GM10266 (cell line): ENCODE measurements at regions not wholly inside any gene's neighbourhood (a gene's known extent, or its start where the extent isn't known, plus 50 kb on each side); places are given as distances from the start of the nearest gene placed in this dataset.

ENCODE experiments used
- DNase-seq: peaks from one replicate; pipeline ENCODE4 v3.0.0; 2012; ENCODE audit errors: extremely low spot score
- TF ChIP-seq, protein P1 (sequence below): IDR thresholded peaks from 2 replicates; pipeline ENCODE4 v1.5.1; 2012; ENCODE audit warnings: mild to moderate bottlenecking, low read depth; ENCODE audit not compliant: control insufficient read depth, insufficient read depth; ENCODE audit errors: missing control alignments

DNA sequence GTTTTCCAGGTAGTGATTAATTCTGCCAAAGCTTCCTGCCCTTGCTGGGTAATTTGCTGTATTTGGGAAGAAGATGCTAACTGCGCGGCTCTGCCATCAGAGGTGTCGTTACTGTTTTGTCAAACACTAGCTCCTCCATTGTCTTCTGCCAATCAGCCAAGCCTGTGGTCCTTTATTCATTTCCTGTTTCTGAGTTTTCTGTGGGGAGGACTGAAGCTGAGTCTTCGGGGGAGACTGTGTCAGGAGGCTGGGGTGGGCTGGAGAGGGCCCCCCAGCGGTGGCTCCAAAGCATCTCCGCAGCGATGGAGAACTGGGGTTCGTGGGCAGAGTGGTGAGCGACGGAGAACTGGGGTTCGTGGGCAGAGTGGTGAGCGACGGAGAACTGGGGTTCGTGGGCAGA lies 322.9 kb upstream of the B3GAT1 start:
- DNase-seq, result no peak
- TF ChIP-seq, protein P1, sequence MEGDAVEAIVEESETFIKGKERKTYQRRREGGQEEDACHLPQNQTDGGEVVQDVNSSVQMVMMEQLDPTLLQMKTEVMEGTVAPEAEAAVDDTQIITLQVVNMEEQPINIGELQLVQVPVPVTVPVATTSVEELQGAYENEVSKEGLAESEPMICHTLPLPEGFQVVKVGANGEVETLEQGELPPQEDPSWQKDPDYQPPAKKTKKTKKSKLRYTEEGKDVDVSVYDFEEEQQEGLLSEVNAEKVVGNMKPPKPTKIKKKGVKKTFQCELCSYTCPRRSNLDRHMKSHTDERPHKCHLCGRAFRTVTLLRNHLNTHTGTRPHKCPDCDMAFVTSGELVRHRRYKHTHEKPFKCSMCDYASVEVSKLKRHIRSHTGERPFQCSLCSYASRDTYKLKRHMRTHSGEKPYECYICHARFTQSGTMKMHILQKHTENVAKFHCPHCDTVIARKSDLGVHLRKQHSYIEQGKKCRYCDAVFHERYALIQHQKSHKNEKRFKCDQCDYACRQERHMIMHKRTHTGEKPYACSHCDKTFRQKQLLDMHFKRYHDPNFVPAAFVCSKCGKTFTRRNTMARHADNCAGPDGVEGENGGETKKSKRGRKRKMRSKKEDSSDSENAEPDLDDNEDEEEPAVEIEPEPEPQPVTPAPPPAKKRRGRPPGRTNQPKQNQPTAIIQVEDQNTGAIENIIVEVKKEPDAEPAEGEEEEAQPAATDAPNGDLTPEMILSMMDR, result no peak

DNA sequence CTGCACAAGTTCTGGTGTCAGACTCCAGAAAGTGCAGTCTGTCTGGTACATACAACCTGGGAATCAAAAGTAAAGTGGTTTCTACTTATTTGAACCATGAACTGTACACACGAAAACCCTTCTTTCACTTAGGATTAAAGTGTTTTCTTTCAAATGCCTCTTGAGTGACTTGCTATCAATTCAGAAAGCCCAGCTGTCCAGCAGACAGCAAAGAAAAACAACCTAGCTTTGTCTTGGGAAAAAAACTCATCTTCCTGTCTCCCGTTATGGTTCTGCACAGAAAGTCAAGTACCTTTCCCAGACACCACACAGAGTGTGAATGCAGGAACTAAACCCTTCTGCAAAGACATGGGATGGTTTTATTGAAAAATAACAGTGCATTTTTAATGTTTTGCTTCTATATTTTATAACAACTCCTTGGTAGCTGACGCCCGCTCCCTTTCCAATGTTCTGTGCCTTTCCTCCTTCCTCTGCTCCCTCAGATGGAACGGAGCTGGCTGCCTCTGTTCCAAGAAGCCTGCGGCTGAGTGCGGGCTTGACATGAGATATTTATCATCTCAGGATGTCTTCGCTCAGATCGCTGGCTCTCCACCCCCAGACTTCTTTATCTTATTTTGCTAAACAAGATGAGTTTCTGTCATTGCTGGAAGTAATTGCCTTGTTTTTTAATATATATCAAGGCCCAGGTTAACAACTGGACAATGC lies 322.3 kb upstream of the B3GAT1 start:
- TF ChIP-seq, protein P1, result no peak
- DNase-seq, result no peak

DNA sequence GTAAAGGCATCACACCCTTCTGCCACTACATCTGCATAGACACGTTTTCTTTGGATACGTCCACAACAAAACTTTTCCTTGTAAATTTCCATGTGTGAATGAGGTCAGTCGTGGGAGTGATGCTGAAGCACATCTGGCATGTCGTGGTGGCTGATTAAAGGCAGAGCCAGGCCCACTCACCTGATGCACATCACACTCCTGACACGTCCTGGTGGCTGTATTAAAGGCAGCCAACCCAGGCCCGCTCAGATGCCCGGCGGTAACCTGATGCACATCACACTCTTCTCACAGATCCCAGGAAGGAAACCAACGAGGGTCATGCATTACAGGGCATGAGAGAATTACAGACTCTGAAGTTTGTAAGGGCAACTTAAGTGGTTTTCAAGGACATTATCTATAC lies 321.6 kb upstream of the B3GAT1 start:
- no peak for DNase-seq
- TF ChIP-seq, protein P1, result no peak

GRCh38 chr11:134731213-134731961 lies 319.3 kb upstream of the B3GAT1 start:
- DNase-seq, result no peak

GRCh38 chr11:134730561-134731212 lies 318.6 kb upstream of the B3GAT1 start:
- DNase-seq, result no peak

More at GRCh38 chr11:134731213-134731961, 319.3 kb upstream of the B3GAT1 start:
- TF ChIP-seq, protein P1, result no peak

GRCh38 chr11:134730101-134730500 lies 318.1 kb upstream of the B3GAT1 start:
- no peak for DNase-seq
- TF ChIP-seq, protein P1, result no peak

More at GRCh38 chr11:134730561-134731212, 318.6 kb upstream of the B3GAT1 start:
- TF ChIP-seq, protein P1, result no peak
